NB4 (cell line): ENCODE measurements at regions not wholly inside any gene's neighbourhood (a gene's known extent, or its start where the extent isn't known, plus 50 kb on each side); places are given as distances from the start of the nearest gene placed in this dataset.

Source experiments
- MYC ChIP-seq: IDR thresholded peaks from 2 replicates; pipeline ENCODE4 v1.6.1; 2011; ENCODE audit warnings: low read depth, low read length
- POLR2A ChIP-seq: IDR thresholded peaks from 2 replicates; pipeline ENCODE4 v1.6.1; 2011; ENCODE audit warnings: mild to moderate bottlenecking; ENCODE audit not compliant: insufficient read length; ENCODE audit errors: extremely low read depth
- TF ChIP-seq, protein P1 (sequence below): IDR thresholded peaks from one replicate; pipeline ENCODE4 v1.5.1; 2012; ENCODE audit warnings: low read depth, low read length
- TF ChIP-seq, protein P2 (sequence below): IDR thresholded peaks from 2 replicates; pipeline ENCODE4 v1.6.1; 2011; ENCODE audit warnings: low read depth, low read length

DNA sequence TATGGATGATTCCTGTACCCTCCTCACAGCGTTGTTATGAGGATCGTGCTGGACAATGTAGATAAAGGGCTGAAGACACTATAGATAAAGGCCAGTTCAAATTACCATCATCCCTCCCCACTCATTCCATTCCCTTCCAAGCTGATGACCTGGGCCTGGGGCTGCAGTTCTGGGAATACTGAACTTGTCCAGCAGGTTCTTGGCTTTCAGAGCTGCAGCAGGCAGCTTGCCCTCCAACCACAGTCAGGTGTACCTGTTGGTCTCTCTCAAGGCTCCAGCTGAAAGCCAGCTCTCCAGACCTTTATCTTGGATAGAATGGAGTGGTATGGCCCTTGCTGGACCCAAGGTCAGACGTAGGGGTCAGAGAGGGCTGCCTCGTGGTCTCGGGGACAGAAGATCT lies 92.5 kb downstream of the PCDH1 start:
- TF ChIP-seq, protein P1, sequence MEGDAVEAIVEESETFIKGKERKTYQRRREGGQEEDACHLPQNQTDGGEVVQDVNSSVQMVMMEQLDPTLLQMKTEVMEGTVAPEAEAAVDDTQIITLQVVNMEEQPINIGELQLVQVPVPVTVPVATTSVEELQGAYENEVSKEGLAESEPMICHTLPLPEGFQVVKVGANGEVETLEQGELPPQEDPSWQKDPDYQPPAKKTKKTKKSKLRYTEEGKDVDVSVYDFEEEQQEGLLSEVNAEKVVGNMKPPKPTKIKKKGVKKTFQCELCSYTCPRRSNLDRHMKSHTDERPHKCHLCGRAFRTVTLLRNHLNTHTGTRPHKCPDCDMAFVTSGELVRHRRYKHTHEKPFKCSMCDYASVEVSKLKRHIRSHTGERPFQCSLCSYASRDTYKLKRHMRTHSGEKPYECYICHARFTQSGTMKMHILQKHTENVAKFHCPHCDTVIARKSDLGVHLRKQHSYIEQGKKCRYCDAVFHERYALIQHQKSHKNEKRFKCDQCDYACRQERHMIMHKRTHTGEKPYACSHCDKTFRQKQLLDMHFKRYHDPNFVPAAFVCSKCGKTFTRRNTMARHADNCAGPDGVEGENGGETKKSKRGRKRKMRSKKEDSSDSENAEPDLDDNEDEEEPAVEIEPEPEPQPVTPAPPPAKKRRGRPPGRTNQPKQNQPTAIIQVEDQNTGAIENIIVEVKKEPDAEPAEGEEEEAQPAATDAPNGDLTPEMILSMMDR, result no peak
- TF ChIP-seq, protein P2, sequence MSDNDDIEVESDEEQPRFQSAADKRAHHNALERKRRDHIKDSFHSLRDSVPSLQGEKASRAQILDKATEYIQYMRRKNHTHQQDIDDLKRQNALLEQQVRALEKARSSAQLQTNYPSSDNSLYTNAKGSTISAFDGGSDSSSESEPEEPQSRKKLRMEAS, result no peak
- TF ChIP-seq POLR2A, result no peak
- TF ChIP-seq MYC, result no peak
